OCI-LY1 (cell line): ENCODE measurements at regions not wholly inside any gene's neighbourhood (a gene's known extent, or its start where the extent isn't known, plus 50 kb on each side); places are given as distances from the start of the nearest gene placed in this dataset.

ENCODE experiments used
- H2AFZ ChIP-seq: fragments of 200-600 bp; sonication (generic), shearing (Covaris generic); 2 replicates; pipeline ENCODE4 v1.6.0; 2014; ENCODE audit warnings: antibody characterized with exemption, mild to moderate bottlenecking, low read length
- H3F3A ChIP-seq: fragments of 200-600 bp; sonication (generic), shearing (Covaris generic); 2 replicates; pipeline ENCODE4 v1.6.0; 2014; ENCODE audit warnings: mild to moderate bottlenecking, antibody characterized with exemption, low read length, moderate library complexity; ENCODE audit not compliant: insufficient read depth
- H3K27ac ChIP-seq: fragments of 200-600 bp; sonication (generic); 2 replicates; pipeline ENCODE4 v1.5.1; 2014; ENCODE audit warnings: low read length, mixed run types, mild to moderate bottlenecking, low read depth; ENCODE audit not compliant: poor library complexity, severe bottlenecking
- H3K27me3 ChIP-seq: fragments of 200-600 bp; sonication (generic); 2 replicates; pipeline ENCODE4 v1.6.0; 2014; ENCODE audit warnings: antibody characterized with exemption, mild to moderate bottlenecking, low read length, moderate library complexity; ENCODE audit not compliant: insufficient read depth
- H3K36me3 ChIP-seq: fragments of 200-600 bp; sonication (generic); 2 replicates; pipeline ENCODE4 v1.6.1; 2014; ENCODE audit warnings: mild to moderate bottlenecking, antibody characterized with exemption, low read length, moderate library complexity, mixed read lengths; ENCODE audit not compliant: insufficient read depth
- H3K4me1 ChIP-seq: fragments of 200-600 bp; sonication (generic); 2 replicates; pipeline ENCODE4 v1.5.1; 2014; ENCODE audit warnings: mild to moderate bottlenecking, low read length, moderate library complexity; ENCODE audit not compliant: insufficient read depth, severe bottlenecking
- H3K4me2 ChIP-seq: fragments of 200-600 bp; sonication (generic), shearing (Covaris generic); 2 replicates; pipeline ENCODE4 v1.6.1; 2014; ENCODE audit warnings: low read length
- H3K4me3 ChIP-seq: fragments of 200-600 bp; sonication (generic); 2 replicates; pipeline ENCODE4 v1.5.1; 2014; ENCODE audit warnings: low read length, low read depth, mild to moderate bottlenecking, mixed read lengths; ENCODE audit not compliant: poor library complexity, severe bottlenecking
- H3K79me2 ChIP-seq: fragments of 200-600 bp; shearing (Covaris generic); 2 replicates; pipeline ENCODE4 v1.6.1; 2016; ENCODE audit warnings: mixed run types, low read length, mixed read lengths; ENCODE audit not compliant: insufficient read depth
- H3K9ac ChIP-seq: fragments of 200-600 bp; sonication (generic), shearing (Covaris generic); 2 replicates; pipeline ENCODE4 v1.6.1; 2014; ENCODE audit warnings: mild to moderate bottlenecking, low read length, mixed read lengths
- H3K9me2 ChIP-seq: fragments of 200-600 bp; sonication (generic), shearing (Covaris generic); 2 replicates; pipeline ENCODE4 v1.6.1; 2014; ENCODE audit warnings: low read depth, mild to moderate bottlenecking, low read length, mixed read lengths
- H3K9me3 ChIP-seq: fragments of 200-600 bp; shearing (Covaris generic); 2 replicates; pipeline ENCODE4 v1.6.1; 2014; ENCODE audit warnings: low read length, mixed read lengths
- H4K20me1 ChIP-seq: fragments of 200-600 bp; sonication (generic), shearing (Covaris generic); 2 replicates; pipeline ENCODE4 v1.6.0; 2016; ENCODE audit warnings: mild to moderate bottlenecking, low read length; ENCODE audit not compliant: insufficient read depth
- CTCF ChIP-seq: fragments of 200-600 bp; sonication (generic), shearing (Covaris generic); IDR thresholded peaks from 2 replicates; pipeline ENCODE4 v1.5.1; 2017; ENCODE audit warnings: mild to moderate bottlenecking, antibody characterized with exemption, low read length, moderate library complexity, mixed read lengths
- EZH2 ChIP-seq: fragments of 200-600 bp; sonication (generic), shearing (Covaris generic); IDR thresholded peaks from 2 replicates; pipeline ENCODE4 v1.8.0; 2017; ENCODE audit warnings: borderline replicate concordance, mixed run types, mild to moderate bottlenecking, antibody characterized with exemption, low read length, moderate library complexity, mixed read lengths

GRCh38 chr21:16376673-16377072, 646.9 kb downstream of the USP25 start:
- Histone ChIP-seq H4K20me1 (no peaks in the 10 kb centered on the region), H3F3A (no peaks in the 10 kb centered on the region), H3K4me1 (no peaks in the 10 kb centered on the region), H3K9me3 (no peaks in the 10 kb centered on the region), H3K27ac (no peak overlapping the region), H3K27me3 (no peaks in the 10 kb centered on the region), H3K9me2 (no peaks in the 10 kb centered on the region), H3K4me2 (no peak overlapping the region), H3K79me2 (no peaks in the 10 kb centered on the region), H2AFZ (no peak overlapping the region), H3K9ac (no peak overlapping the region), H3K36me3 (no peaks in the 10 kb centered on the region), H3K4me3 (no peak overlapping the region)
- TF ChIP-seq EZH2 (no peak), CTCF (no peak)

- H3F3A ChIP-seq = no peaks in the 10 kb centered on the region
- H3K36me3 ChIP-seq = no peaks in the 10 kb centered on the region
- no peaks in the 10 kb centered on the region for H3K27me3 ChIP-seq
- no peaks in the 10 kb centered on the region for H3K4me1 ChIP-seq
- no peaks in the 10 kb centered on the region for H4K20me1 ChIP-seq
- H2AFZ ChIP-seq = no peak overlapping the region
- TF ChIP-seq EZH2 (no peak), CTCF (no peak)
- H3K9me3 ChIP-seq = no peaks in the 10 kb centered on the region
- no peaks in the 10 kb centered on the region for H3K79me2 ChIP-seq
- no peak overlapping the region for H3K9ac ChIP-seq
- no peaks in the 10 kb centered on the region for H3K9me2 ChIP-seq
- H3K27ac ChIP-seq = no peak overlapping the region
- no peak overlapping the region for H3K4me2 ChIP-seq
- H3K4me3 ChIP-seq = no peak overlapping the region
Observed at GRCh38 chr21:16377120-16377658, 647.4 kb downstream of the USP25 start.

GRCh38 chr21:16377857-16378256, 648.1 kb downstream of the USP25 start:
- Histone ChIP-seq H3K79me2 (no peaks in the 10 kb centered on the region), H3F3A (no peaks in the 10 kb centered on the region), H3K9me2 (no peaks in the 10 kb centered on the region), H3K27ac (no peak overlapping the region), H3K36me3 (no peaks in the 10 kb centered on the region), H3K9me3 (no peaks in the 10 kb centered on the region), H3K27me3 (no peaks in the 10 kb centered on the region), H3K9ac (no peak overlapping the region), H4K20me1 (no peaks in the 10 kb centered on the region), H2AFZ (no peak overlapping the region), H3K4me1 (no peaks in the 10 kb centered on the region), H3K4me2 (no peak overlapping the region), H3K4me3 (no peak overlapping the region)
- no peak for TF ChIP-seq CTCF
- TF ChIP-seq EZH2 = no peak
